Osteocyte (in vitro differentiated cells): ENCODE measurements at regions not wholly inside any gene's neighbourhood (a gene's known extent, or its start where the extent isn't known, plus 50 kb on each side); places are given as distances from the start of the nearest gene placed in this dataset.
"Not testable (repeated sequence)": the region's sequence is repeated elsewhere in the genome, so short reads cannot be mapped to it uniquely, and the experiment has no call there.

Source experiments
- DNase-seq: peaks from one replicate; pipeline ENCODE4 v3.0.0; 2021; ENCODE audit warnings: mixed read lengths; ENCODE audit not compliant: unreplicated experiment; ENCODE audit errors: extremely low spot score
- H3K27ac Mint-ChIP-seq: one replicate; pipeline ENCODE4 v1.8.0; 2021; ENCODE audit warnings: mild to moderate bottlenecking, mixed read lengths; ENCODE audit not compliant: unreplicated experiment
- H3K27me3 Mint-ChIP-seq: one replicate; pipeline ENCODE4 v1.8.0; 2021; ENCODE audit warnings: mixed read lengths; ENCODE audit not compliant: unreplicated experiment
- H3K36me3 Mint-ChIP-seq: one replicate; pipeline ENCODE4 v1.8.0; 2021; ENCODE audit warnings: mixed read lengths; ENCODE audit not compliant: unreplicated experiment
- H3K4me1 Mint-ChIP-seq: one replicate; pipeline ENCODE4 v1.8.0; 2021; ENCODE audit warnings: mixed read lengths; ENCODE audit not compliant: unreplicated experiment
- H3K4me3 Mint-ChIP-seq: one replicate; pipeline ENCODE4 v1.8.0; 2021; ENCODE audit warnings: mild to moderate bottlenecking, moderate library complexity, mixed read lengths; ENCODE audit not compliant: unreplicated experiment
- H3K9me3 Mint-ChIP-seq: one replicate; pipeline ENCODE4 v1.8.0; 2021; ENCODE audit warnings: mixed read lengths; ENCODE audit not compliant: unreplicated experiment
- TF ChIP-seq, protein P1 (sequence below): fragments of 200-600 bp; sonication (generic); IDR thresholded peaks from 2 replicates; pipeline ENCODE4 v1.5.0; 2021; ENCODE audit warnings: antibody characterized with exemption, mild to moderate bottlenecking, moderate library complexity

DNA sequence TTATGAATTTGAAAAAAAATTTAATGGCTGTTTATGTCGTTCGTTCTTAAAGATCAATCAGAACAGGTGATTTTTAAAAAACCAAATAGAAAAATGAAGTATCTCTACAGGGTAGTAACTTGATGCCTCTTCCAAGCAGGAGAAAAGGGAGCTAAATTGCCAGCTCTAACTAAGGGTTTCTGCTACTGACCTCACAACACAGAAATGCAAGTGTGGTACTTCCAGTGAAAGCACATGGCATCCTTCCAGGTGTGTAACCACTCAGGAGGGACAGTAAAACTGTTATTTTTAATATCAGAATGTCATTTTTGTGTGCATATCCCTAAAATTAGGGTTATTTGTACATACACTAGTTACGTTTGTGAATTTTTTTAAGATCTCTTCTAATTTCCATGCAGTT, 116.8 kb upstream of the ZCCHC13 start:
- Mint-ChIP-seq H3K27me3 (no peaks in the 10 kb centered on the region), H3K4me3 (no peak overlapping the region), H3K36me3 (no peaks in the 10 kb centered on the region), H3K9me3 (peaks cover 13% of the 10 kb centered on the region), H3K4me1 (no peaks in the 10 kb centered on the region), H3K27ac (no peak overlapping the region)
- DNase-seq = no peak
- TF ChIP-seq, protein P1, sequence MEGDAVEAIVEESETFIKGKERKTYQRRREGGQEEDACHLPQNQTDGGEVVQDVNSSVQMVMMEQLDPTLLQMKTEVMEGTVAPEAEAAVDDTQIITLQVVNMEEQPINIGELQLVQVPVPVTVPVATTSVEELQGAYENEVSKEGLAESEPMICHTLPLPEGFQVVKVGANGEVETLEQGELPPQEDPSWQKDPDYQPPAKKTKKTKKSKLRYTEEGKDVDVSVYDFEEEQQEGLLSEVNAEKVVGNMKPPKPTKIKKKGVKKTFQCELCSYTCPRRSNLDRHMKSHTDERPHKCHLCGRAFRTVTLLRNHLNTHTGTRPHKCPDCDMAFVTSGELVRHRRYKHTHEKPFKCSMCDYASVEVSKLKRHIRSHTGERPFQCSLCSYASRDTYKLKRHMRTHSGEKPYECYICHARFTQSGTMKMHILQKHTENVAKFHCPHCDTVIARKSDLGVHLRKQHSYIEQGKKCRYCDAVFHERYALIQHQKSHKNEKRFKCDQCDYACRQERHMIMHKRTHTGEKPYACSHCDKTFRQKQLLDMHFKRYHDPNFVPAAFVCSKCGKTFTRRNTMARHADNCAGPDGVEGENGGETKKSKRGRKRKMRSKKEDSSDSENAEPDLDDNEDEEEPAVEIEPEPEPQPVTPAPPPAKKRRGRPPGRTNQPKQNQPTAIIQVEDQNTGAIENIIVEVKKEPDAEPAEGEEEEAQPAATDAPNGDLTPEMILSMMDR = no peak

DNA sequence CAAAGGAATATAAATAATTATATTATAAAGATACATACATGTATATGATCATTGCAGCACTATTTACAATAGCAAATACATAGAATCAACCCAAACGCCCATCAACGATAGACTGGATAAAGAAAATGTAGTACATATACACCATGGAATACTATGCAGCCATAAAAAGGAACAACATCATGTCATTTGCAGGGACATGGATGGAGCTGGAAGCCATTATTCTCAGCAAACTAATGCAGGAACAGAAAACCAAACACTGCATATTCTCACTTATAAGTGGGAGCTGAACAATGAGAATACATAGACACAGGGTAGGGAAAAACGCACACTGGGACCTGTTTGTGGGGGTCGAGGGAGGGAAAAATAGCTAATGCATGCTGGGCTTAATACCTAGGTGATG, 120.9 kb upstream of the ZCCHC13 start:
- H3K9me3 Mint-ChIP-seq, H3K4me1 Mint-ChIP-seq, DNase-seq, H3K27ac Mint-ChIP-seq, H3K36me3 Mint-ChIP-seq, H3K4me3 Mint-ChIP-seq, H3K27me3 Mint-ChIP-seq: not testable (repeated sequence)

DNA sequence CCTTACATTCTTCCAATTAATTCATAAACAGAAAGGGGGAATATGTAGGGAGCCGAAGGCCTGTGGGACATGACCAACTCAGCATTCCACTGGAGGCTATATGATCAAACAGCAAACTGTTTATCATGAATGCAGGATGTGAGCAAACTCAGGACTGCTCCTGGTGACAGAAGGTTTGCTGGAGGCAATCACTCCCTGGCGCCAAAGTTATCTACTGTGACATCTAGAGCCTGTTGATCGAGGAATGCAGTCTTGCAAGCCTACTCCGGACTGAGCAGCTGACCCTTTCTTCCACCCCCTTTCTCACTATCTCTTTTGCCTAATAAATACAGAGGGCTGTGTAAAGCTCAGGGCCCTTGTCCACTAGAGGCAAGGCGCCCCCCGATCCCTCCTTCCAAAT, 122.0 kb upstream of the ZCCHC13 start:
- DNase-seq, H3K4me1 Mint-ChIP-seq, H3K27me3 Mint-ChIP-seq, H3K27ac Mint-ChIP-seq, H3K36me3 Mint-ChIP-seq, H3K4me3 Mint-ChIP-seq, H3K9me3 Mint-ChIP-seq: not testable (repeated sequence)

DNA sequence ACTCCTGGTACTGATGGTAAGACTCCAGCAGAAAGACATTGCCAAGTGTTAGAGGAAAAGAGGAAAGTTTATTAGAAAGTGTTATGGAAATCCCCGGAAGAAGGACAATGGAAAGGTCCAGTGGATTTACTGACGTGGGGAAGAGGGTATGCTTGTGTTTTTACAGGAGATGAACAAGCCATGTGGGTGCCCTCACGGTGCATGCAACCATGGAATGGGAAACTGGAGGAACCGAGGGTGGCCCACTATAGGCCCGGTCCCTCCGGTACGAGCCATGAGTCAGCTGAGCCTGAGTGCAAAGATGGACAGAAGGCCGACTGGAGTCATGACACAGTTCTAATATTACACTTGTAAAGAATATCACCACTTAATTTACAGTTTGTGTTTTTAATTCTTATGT, 123.3 kb upstream of the ZCCHC13 start:
- H3K27ac Mint-ChIP-seq = no peak overlapping the region

DNA sequence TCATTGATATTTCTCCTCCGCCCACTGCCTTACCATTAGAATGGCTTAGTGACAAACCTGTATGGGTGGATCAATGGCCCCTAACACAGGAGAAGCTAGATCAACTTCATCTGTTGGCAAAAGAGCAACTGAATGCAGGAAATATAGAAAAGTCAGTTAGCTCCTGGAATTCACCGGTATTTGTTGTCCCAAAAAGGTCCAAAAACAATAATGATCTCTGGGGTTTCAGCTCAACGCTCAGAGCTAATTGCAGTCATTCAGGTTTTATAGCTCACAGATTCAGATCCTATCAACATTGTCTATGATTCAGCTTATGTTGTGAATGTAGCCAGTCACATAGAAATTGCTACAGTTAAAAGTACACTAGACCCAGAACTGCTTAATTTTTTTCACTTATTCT, 124.0 kb upstream of the ZCCHC13 start:
- Mint-ChIP-seq H3K36me3 (no peaks in the 10 kb centered on the region), H3K4me1 (no peaks in the 10 kb centered on the region), H3K4me3 (no peak overlapping the region), H3K27me3 (no peaks in the 10 kb centered on the region), H3K9me3 (peaks cover 14% of the 10 kb centered on the region), H3K27ac (no peak overlapping the region)
- TF ChIP-seq, protein P1 = no peak
- DNase-seq = no peak

More for the DNA sequence above, 123.3 kb upstream of the ZCCHC13 start:
- TF ChIP-seq, protein P1 = no peak
- DNase-seq = no peak
- H3K27me3 Mint-ChIP-seq = no peaks in the 10 kb centered on the region
- no peaks in the 10 kb centered on the region for H3K4me1 Mint-ChIP-seq
- H3K36me3 Mint-ChIP-seq = no peaks in the 10 kb centered on the region
- no peak overlapping the region for H3K4me3 Mint-ChIP-seq
- H3K9me3 Mint-ChIP-seq = peaks cover 7% of the 10 kb centered on the region

DNA sequence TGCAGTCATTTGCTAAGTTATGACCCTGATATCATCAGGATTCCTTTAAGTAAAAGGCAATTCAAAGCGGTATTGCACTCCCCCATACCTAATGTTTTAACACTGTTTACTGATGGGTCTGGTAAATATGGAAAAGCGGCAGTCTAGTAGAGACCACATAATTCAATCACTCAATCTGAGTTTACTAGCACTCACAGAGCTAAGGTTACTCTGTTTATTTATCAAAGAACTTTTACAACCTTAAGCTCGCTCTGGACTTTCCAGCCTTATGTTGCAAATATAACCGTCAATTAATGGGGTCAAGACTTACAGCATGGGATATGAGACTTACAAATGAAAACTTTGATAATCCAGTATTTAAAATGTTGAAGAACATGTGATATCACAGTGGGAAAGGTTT, 124.5 kb upstream of the ZCCHC13 start:
- Mint-ChIP-seq H3K27ac (no peak overlapping the region), H3K4me3 (no peak overlapping the region), H3K9me3 (peaks cover 18% of the 10 kb centered on the region), H3K36me3 (no peaks in the 10 kb centered on the region), H3K27me3 (no peaks in the 10 kb centered on the region), H3K4me1 (no peaks in the 10 kb centered on the region)
- no peak for DNase-seq
- TF ChIP-seq, protein P1 = no peak
